H9 (cell line): ENCODE measurements at regions not wholly inside any gene's neighbourhood (a gene's known extent, or its start where the extent isn't known, plus 50 kb on each side); places are given as distances from the start of the nearest gene placed in this dataset.

Source experiments
- DNase-seq: peaks from one replicate; pipeline ENCODE4 v3.0.0-alpha.2; 2017
- H2AFZ ChIP-seq: one replicate; pipeline ENCODE4 v1.6.1; 2013; ENCODE audit warnings: mild to moderate bottlenecking, low read length, control low read depth, moderate library complexity
- H2AK5ac ChIP-seq: 2 replicates; pipeline ENCODE4 v1.6.1; 2013; ENCODE audit warnings: low read length, control low read depth, mixed read lengths; ENCODE audit not compliant: insufficient read length
- H2BK120ac ChIP-seq: one replicate; pipeline ENCODE4 v1.6.1; 2013; ENCODE audit warnings: low read depth, mild to moderate bottlenecking, low read length, control low read depth, inconsistent platforms; ENCODE audit not compliant: poor library complexity, severe bottlenecking
- H2BK12ac ChIP-seq: 2 replicates; pipeline ENCODE4 v1.6.1; 2013; ENCODE audit warnings: low read length, control low read depth, mixed read lengths, low read depth; ENCODE audit not compliant: insufficient read length
- H2BK15ac ChIP-seq: 2 replicates; pipeline ENCODE4 v1.6.1; 2013; ENCODE audit warnings: low read depth, low read length, control low read depth
- H2BK20ac ChIP-seq: one replicate; pipeline ENCODE4 v1.6.1; 2013; ENCODE audit warnings: low read depth, mild to moderate bottlenecking, low read length, control low read depth, inconsistent platforms; ENCODE audit not compliant: poor library complexity, severe bottlenecking
- H2BK5ac ChIP-seq: 2 replicates; pipeline ENCODE4 v1.6.1; 2013; ENCODE audit warnings: low read length, control low read depth, mixed read lengths; ENCODE audit not compliant: insufficient read length
- H3K14ac ChIP-seq: 2 replicates; pipeline ENCODE4 v1.6.1; 2013; ENCODE audit warnings: low read length, control low read depth; ENCODE audit not compliant: insufficient read depth
- H3K18ac ChIP-seq: 2 replicates; pipeline ENCODE4 v1.6.1; 2013; ENCODE audit warnings: low read depth, mild to moderate bottlenecking, mixed read lengths, low read length, control low read depth; ENCODE audit not compliant: insufficient read length
- H3K23ac ChIP-seq: 2 replicates; pipeline ENCODE4 v1.6.1; 2013; ENCODE audit warnings: low read length, control low read depth, mixed read lengths, low read depth; ENCODE audit not compliant: insufficient read length
- H3K23me2 ChIP-seq: 2 replicates; pipeline ENCODE4 v1.6.1; 2013; ENCODE audit warnings: low read depth, mild to moderate bottlenecking, mixed read lengths, low read length, control low read depth; ENCODE audit not compliant: insufficient read length, poor library complexity, severe bottlenecking
- H3K27ac ChIP-seq: 2 replicates; pipeline ENCODE4 v1.5.1; 2013; ENCODE audit warnings: low read length, control low read depth, mixed read lengths, low read depth; ENCODE audit not compliant: insufficient read length
- H3K27me3 ChIP-seq: 2 replicates; pipeline ENCODE4 v1.6.1; 2013; ENCODE audit warnings: low read length, control low read depth, inconsistent platforms; ENCODE audit not compliant: insufficient read depth
- H3K4ac ChIP-seq: 2 replicates; pipeline ENCODE4 v1.6.1; 2013; ENCODE audit warnings: low read depth, mild to moderate bottlenecking, control low read depth, inconsistent platforms, low read length, moderate library complexity
- H3K4me1 ChIP-seq: 2 replicates; pipeline ENCODE4 v1.6.1; 2013; ENCODE audit warnings: low read length, control low read depth, inconsistent platforms; ENCODE audit not compliant: insufficient read depth
- H3K4me2 ChIP-seq: 2 replicates; pipeline ENCODE4 v1.6.1; 2013; ENCODE audit warnings: low read length, control low read depth, mixed read lengths; ENCODE audit not compliant: insufficient read length, insufficient read depth
- H3K56ac ChIP-seq: 2 replicates; pipeline ENCODE4 v1.6.1; 2013; ENCODE audit warnings: low read depth, mild to moderate bottlenecking, mixed read lengths, low read length, control low read depth; ENCODE audit not compliant: insufficient read length
- H3K79me1 ChIP-seq: 2 replicates; pipeline ENCODE4 v1.6.1; 2013; ENCODE audit warnings: low read depth, mild to moderate bottlenecking, moderate library complexity, low read length, control low read depth, inconsistent platforms; ENCODE audit not compliant: insufficient read depth, poor library complexity, severe bottlenecking
- H3K79me2 ChIP-seq: 2 replicates; pipeline ENCODE4 v1.6.1; 2013; ENCODE audit warnings: low read length, control low read depth, inconsistent platforms; ENCODE audit not compliant: insufficient read depth
- H3K9ac ChIP-seq: 2 replicates; pipeline ENCODE4 v1.6.1; 2013; ENCODE audit warnings: low read length, control low read depth, mixed read lengths; ENCODE audit not compliant: insufficient read length; ENCODE audit errors: extremely low read depth
- H3K9me3 ChIP-seq: one replicate; pipeline ENCODE4 v1.6.1; 2013; ENCODE audit warnings: low read depth, low read length, inconsistent platforms; ENCODE audit not compliant: control insufficient read depth
- H3T11ph ChIP-seq: one replicate; pipeline ENCODE4 v1.6.1; 2013; ENCODE audit warnings: mild to moderate bottlenecking, low read length, control low read depth, inconsistent platforms
- H4K20me1 ChIP-seq: one replicate; pipeline ENCODE4 v1.6.1; 2013; ENCODE audit not compliant: control insufficient read depth, insufficient read length, insufficient read depth
- H4K5ac ChIP-seq: 2 replicates; pipeline ENCODE4 v1.6.1; 2013; ENCODE audit warnings: low read depth, mild to moderate bottlenecking, mixed read lengths, low read length, control low read depth; ENCODE audit not compliant: insufficient read length
- H4K8ac ChIP-seq: replicated peaks from 2 replicates; pipeline ENCODE4 v1.6.1; 2013; ENCODE audit warnings: low read length, control low read depth, mixed read lengths, low read depth; ENCODE audit not compliant: insufficient read length
- H4K91ac ChIP-seq: 2 replicates; pipeline ENCODE4 v1.6.1; 2013; ENCODE audit warnings: low read depth, mild to moderate bottlenecking, moderate library complexity, mixed read lengths, low read length, control low read depth; ENCODE audit not compliant: insufficient read length
- H3K27ac Mint-ChIP-seq, 3 experiments: 2 replicates in 2 of 3; 3 replicates in 1 of 3; pipeline ENCODE4 v1.8.0; 2020 to 2021; ENCODE audit warnings: mixed read lengths in 3 of 3, mild to moderate bottlenecking in 1 of 3, moderate library complexity in 1 of 3
- H3K27me3 Mint-ChIP-seq: 2 replicates; pipeline ENCODE4 v1.8.0; 2021; ENCODE audit warnings: low read depth, mild to moderate bottlenecking, moderate library complexity, mixed read lengths
- H3K36me3 Mint-ChIP-seq, 3 experiments: 2 replicates in 2 of 3; 3 replicates in 1 of 3; pipeline ENCODE4 v1.8.0; 2020 to 2021; ENCODE audit warnings: low read depth in 3 of 3, mixed read lengths in 3 of 3; ENCODE audit not compliant: insufficient read depth in 1 of 3
- H3K4me1 Mint-ChIP-seq, 2 experiments: 2 replicates each; pipeline ENCODE4 v1.8.0; 2020; ENCODE audit warnings: mixed read lengths in 2 of 2
- H3K4me3 Mint-ChIP-seq, 2 experiments: 2 replicates in 1 of 2; 3 replicates in 1 of 2; pipeline ENCODE4 v1.8.0; 2020 to 2021; ENCODE audit warnings: mild to moderate bottlenecking in 2 of 2, mixed read lengths in 2 of 2, moderate library complexity in 1 of 2
- H3K9me3 Mint-ChIP-seq, 2 experiments: 2 replicates in 1 of 2; 3 replicates in 1 of 2; pipeline ENCODE4 v1.8.0; 2020; ENCODE audit warnings: mild to moderate bottlenecking in 2 of 2, mixed read lengths in 2 of 2, moderate library complexity in 1 of 2
- WGBS: extraction: QIAGEN DNeasy Blood & Tissue Kit; methylation state at CpG from one replicate; pipeline ENCODE4 v1.1.7; 2013; ENCODE audit warnings: missing lambda C conversion rate, low lambda C conversion rate, mixed read lengths; ENCODE audit not compliant: insufficient read length; ENCODE audit errors: extremely low coverage; 5-methylcytosine and 5-hydroxymethylcytosine counted together
- TF ChIP-seq, protein P1 (sequence below): fragments of 200-600 bp; sonication (generic); conservative IDR thresholded peaks from 3 replicates; pipeline ENCODE4 v1.8.0; 2021; ENCODE audit warnings: antibody characterized with exemption, mild to moderate bottlenecking

DNA sequence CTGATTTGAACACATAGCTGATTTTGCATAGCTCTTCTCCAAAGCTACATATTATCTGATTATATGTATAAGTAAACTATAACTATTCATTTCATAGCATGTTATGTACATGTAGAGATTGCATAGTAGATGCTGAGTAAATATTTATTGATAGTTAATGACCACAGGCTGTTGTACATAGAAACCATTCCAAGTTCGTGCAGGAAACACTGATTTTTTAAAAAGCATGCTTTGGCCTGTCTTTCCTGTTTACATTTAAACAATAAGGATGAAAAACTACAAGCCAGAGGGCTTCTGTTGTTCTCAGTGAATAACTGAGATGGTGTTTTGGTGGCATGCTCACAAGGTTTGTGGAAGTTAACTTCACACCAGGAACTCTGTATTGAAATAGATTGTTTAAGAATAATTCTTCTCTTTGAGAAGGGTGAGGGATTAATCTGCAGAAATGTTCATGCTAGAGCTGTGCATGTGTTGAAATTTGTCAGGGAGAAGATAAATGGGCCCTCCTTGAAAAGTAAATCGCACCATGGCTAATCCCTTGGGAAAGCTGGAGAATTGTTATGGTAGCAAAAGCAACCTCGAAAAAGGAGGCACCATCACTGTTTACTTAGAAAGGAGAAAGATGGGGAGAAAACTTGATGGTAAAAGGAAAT, 120.2 kb upstream of the SP8 start:
- Histone ChIP-seq H4K91ac (no peak overlapping the region), H2BK20ac (no peak overlapping the region), H3K27ac (no peak overlapping the region), H2AK5ac (no peak overlapping the region), H4K5ac (no peak overlapping the region), H2BK120ac (no peak overlapping the region), H3K79me1 (no peaks in the 10 kb centered on the region), H3K4me2 (no peak overlapping the region), H3K18ac (no peak overlapping the region), H3K23ac (no peak overlapping the region), H4K8ac (no peak overlapping the region), H3K56ac (no peak overlapping the region), H3K14ac (no peak overlapping the region), H3K23me2 (no peaks in the 10 kb centered on the region), H3K79me2 (no peaks in the 10 kb centered on the region), H2BK15ac (no peak overlapping the region), H3K27me3 (no peaks in the 10 kb centered on the region), H3K4me1 (no peaks in the 10 kb centered on the region), H2BK12ac (no peak overlapping the region), H3K4ac (no peak overlapping the region), H3K9ac (no peak overlapping the region), H3K9me3 (no peaks in the 10 kb centered on the region), H3T11ph (no peak overlapping the region), H2AFZ (no peak overlapping the region), H2BK5ac (no peak overlapping the region), H4K20me1 (no peaks in the 10 kb centered on the region)
- H3K27me3 Mint-ChIP-seq, result no peaks in the 10 kb centered on the region
- TF ChIP-seq, protein P1, sequence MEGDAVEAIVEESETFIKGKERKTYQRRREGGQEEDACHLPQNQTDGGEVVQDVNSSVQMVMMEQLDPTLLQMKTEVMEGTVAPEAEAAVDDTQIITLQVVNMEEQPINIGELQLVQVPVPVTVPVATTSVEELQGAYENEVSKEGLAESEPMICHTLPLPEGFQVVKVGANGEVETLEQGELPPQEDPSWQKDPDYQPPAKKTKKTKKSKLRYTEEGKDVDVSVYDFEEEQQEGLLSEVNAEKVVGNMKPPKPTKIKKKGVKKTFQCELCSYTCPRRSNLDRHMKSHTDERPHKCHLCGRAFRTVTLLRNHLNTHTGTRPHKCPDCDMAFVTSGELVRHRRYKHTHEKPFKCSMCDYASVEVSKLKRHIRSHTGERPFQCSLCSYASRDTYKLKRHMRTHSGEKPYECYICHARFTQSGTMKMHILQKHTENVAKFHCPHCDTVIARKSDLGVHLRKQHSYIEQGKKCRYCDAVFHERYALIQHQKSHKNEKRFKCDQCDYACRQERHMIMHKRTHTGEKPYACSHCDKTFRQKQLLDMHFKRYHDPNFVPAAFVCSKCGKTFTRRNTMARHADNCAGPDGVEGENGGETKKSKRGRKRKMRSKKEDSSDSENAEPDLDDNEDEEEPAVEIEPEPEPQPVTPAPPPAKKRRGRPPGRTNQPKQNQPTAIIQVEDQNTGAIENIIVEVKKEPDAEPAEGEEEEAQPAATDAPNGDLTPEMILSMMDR, result no peak
- H3K4me3 Mint-ChIP-seq, result no peak overlapping the region
- peaks cover 0 to 9% (median 5%) of the 10 kb centered on the region in 3 experiments; a peak in 4 of 7 replicates for H3K36me3 Mint-ChIP-seq
- WGBS, result no CpG with 5 or more reads among the region's 3 CpGs
- DNase-seq, result no peak
- peaks cover 4 to 6% of the 10 kb centered on the region in 2 experiments; a peak in 4 of 5 replicates for H3K9me3 Mint-ChIP-seq
- H3K4me1 Mint-ChIP-seq, result peaks cover 7 to 16% of the 10 kb centered on the region in 2 experiments
- no peak overlapping the region for H3K27ac Mint-ChIP-seq
